SH-SY5Y (cell line): ENCODE measurements at regions not wholly inside any gene's neighbourhood (a gene's known extent, or its start where the extent isn't known, plus 50 kb on each side); places are given as distances from the start of the nearest gene placed in this dataset.

Experiments used
- GATA2 ChIP-seq: IDR thresholded peaks from 2 replicates; pipeline ENCODE4 v1.6.1; 2011; ENCODE audit warnings: mild to moderate bottlenecking, low read depth, low read length
- GATA3 ChIP-seq: IDR thresholded peaks from 2 replicates; pipeline ENCODE4 v1.6.1; 2011; ENCODE audit warnings: low read depth, mild to moderate bottlenecking, low read length, moderate library complexity

DNA sequence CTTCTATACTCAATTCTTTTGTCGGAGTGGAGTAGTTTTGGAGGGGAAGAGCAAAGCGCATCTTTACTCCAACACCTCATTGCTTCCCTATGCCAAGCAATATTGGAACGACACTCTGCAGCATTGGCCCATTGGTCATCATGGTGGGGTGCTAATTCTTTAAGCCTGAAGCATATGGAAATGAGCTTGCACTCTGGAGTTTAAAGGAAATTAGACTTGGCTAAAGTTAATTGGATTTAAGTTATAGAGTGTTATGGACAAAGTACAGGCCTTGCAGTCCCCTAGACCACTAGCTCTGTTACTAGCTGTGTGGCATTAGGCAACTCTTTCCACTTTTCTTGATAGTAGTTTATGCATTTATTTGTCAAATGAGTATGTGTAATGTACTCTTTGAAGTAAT is 568.3 kb upstream of the TENM4 start:
- TF ChIP-seq GATA2 = no peak
- TF ChIP-seq GATA3 = no peak
